GM12892 (cell line): ENCODE measurements at regions not wholly inside any gene's neighbourhood (a gene's known extent, or its start where the extent isn't known, plus 50 kb on each side); places are given as distances from the start of the nearest gene placed in this dataset.

ENCODE experiments used
- POLR2A ChIP-seq: IDR thresholded peaks from 2 replicates; pipeline ENCODE4 v1.6.1; 2011; ENCODE audit warnings: low read depth, low read length, control low read depth
- POLR2AphosphoS5 ChIP-seq: IDR thresholded peaks from 2 replicates; pipeline ENCODE4 v1.6.1; 2011; ENCODE audit warnings: low read depth, low read length, control low read depth
- TAF1 ChIP-seq: IDR thresholded peaks from 2 replicates; pipeline ENCODE4 v1.6.1; 2011; ENCODE audit warnings: low read depth, mild to moderate bottlenecking, control low read depth, low read length, borderline replicate concordance

- TF ChIP-seq POLR2A, result no peak
- TF ChIP-seq POLR2AphosphoS5, result no peak
- no peak for TF ChIP-seq TAF1
These were observed 206.5 kb downstream of the CTTN start for GRCh38 chr11:70604630-70605467.
